Mesenteric fat pad (tissue), 1 donor: ENCODE measurements at regions not wholly inside any gene's neighbourhood (a gene's known extent, or its start where the extent isn't known, plus 50 kb on each side); places are given as distances from the start of the nearest gene placed in this dataset.
"Not testable (repeated sequence)": the region's sequence is repeated elsewhere in the genome, so short reads cannot be mapped to it uniquely, and the experiment has no call there.

Source experiments
- DNase-seq: peaks from one replicate; pipeline ENCODE4 v3.0.0-alpha.2; 2020; ENCODE audit warnings: low spot score
- donor health status: DM: yes; HTN: yes; CAD: no.

GRCh38 chr7:67661-68395, 124.5 kb upstream of the FAM20C start:
- DNase-seq: no peak

- DNase-seq: no peak
These were observed 123.7 kb upstream of the FAM20C start for GRCh38 chr7:68629-69028.

DNA sequence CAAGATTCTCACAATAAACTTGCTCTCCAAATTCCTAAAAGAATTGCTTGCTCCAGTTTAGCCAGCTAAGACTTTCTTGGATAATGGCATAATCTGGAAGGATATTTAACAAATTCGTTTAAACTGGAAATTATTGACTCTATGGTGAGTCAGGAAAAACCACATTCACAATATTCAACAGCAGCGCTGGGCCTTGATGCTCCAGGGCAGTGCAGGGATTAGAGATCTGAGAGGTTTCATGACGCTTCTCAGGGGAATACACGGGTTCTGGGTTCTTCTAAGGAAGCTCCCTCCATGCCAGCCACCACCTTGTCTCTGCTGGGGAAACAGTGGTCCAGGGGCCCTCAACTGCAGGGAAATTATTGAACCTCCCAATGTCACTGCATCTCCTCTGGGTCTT, 123.3 kb upstream of the FAM20C start:
- not testable (repeated sequence) for DNase-seq

- not testable (repeated sequence) for DNase-seq
These were observed 122.8 kb upstream of the FAM20C start for GRCh38 chr7:69499-70123.

- DNase-seq: not testable (repeated sequence)
These were observed 122.2 kb upstream of the FAM20C start for GRCh38 chr7:70207-70606.

GRCh38 chr7:70989-71388, 121.4 kb upstream of the FAM20C start:
- DNase-seq: not testable (repeated sequence)

- DNase-seq: peak; percentile 57
These were observed 119.9 kb upstream of the FAM20C start for GRCh38 chr7:72266-73057.

- DNase-seq: not testable (repeated sequence)
These were observed 119.4 kb upstream of the FAM20C start for GRCh38 chr7:73058-73331.

GRCh38 chr7:74008-74540, 118.3 kb upstream of the FAM20C start:
- DNase-seq: not testable (repeated sequence)

GRCh38 chr7:75511-75910, 116.9 kb upstream of the FAM20C start:
- peak; percentile 51 for DNase-seq

- not testable (repeated sequence) for DNase-seq
These were observed 116.2 kb upstream of the FAM20C start for GRCh38 chr7:76202-76601.

DNA sequence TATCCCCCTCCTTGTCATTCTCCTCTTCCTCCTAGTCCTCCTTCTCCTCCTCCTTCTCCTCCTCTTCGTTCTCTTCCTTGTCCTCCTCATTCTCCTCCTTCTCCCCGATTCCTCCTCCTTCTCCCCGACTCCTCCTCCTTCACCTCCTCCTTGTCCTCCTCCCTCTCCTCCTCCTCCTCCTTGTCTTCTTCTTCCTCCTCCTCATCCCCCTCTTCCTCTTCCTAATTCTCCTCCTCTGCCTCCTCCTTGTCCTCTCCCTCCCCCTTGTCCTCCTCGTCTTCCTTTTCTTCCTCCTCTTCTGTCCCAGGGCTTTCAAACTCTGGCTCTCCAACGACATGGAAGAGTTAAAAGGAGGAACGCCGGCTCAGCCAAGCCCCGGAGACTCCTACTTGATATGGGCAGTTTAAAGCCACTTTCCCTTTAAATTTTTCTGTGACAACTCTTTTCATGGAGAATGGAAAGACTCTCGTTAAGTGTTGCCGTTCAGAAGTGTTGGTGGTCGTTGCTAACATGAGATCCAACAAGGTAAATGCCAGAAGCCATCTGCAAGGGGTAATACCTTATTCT, 115.5 kb upstream of the FAM20C start:
- peak; percentile 82 for DNase-seq

GRCh38 chr7:78862-79261, 113.5 kb upstream of the FAM20C start:
- DNase-seq: peak; percentile 69

DNA sequence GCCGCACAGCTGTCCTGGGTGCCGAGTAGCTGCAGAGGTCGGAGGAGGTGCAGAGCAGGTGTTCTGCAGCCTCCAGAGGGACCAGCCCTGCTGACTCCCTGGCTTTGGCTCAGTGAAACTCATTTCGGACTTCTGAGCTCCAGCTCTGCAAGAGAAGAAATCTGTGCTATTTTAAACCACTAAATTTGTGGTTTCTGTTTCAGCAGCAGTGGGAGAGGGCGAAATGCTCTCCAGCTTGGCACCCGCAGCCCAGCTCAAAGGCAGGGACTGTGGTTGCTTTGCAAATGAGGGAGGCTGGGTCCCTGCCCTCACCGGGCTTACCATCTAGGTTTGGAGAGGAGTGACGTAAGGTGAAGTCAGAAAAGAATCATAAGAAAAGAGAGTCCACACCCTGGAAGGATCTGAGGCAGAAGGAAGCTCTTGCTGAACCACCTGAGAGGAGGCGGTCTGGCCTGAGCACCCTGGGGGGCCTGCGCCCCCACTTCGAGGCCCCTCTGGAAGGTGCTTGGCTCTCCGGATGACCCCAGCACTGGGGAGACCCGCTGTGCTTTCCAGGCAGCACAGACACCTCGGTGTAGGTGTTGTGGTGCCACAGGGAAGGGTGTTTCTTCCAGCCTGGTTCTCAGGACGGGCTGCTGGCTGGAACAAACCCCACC, 112.8 kb upstream of the FAM20C start:
- DNase-seq: peak; percentile 57

DNA sequence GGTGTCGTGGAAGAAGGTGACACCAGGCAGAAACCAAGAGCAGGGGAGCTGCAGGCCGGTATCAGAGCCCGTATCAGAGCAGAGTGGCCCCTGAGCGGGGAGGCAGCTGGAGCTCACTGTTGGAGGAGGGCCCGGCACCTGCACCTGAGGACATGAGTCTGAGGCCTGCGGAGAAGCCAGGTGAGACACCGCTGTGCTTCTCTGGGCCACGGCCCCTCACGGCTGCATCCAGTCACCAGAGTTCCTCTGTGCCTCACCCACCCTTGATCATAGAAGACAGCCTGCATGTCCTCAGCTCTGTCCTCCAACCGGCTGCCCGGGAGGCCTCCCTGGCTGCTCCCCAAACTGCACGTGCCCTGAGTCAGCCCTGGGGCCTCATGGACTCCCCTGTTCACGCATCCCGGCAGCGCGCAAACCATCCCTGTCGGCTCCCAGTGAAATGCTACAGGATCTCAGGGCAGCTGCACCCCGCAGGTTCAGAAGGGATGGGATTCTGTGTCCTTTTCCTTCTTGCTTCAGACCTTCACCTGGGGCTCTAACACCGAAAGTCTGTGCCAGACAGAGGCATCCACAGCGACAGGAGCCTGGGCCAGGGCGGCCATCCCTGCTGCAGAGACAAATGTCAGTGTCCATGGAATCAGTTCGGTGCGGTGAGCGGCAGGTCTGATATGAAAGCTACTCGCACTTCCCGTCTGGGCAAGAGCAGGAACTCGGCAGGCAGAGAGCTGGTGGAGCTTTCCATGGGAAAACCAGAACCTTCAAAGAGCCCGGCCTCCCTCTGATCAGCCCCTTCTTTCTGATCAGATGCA, 111.9 kb upstream of the FAM20C start:
- DNase-seq: peak; percentile 85

DNA sequence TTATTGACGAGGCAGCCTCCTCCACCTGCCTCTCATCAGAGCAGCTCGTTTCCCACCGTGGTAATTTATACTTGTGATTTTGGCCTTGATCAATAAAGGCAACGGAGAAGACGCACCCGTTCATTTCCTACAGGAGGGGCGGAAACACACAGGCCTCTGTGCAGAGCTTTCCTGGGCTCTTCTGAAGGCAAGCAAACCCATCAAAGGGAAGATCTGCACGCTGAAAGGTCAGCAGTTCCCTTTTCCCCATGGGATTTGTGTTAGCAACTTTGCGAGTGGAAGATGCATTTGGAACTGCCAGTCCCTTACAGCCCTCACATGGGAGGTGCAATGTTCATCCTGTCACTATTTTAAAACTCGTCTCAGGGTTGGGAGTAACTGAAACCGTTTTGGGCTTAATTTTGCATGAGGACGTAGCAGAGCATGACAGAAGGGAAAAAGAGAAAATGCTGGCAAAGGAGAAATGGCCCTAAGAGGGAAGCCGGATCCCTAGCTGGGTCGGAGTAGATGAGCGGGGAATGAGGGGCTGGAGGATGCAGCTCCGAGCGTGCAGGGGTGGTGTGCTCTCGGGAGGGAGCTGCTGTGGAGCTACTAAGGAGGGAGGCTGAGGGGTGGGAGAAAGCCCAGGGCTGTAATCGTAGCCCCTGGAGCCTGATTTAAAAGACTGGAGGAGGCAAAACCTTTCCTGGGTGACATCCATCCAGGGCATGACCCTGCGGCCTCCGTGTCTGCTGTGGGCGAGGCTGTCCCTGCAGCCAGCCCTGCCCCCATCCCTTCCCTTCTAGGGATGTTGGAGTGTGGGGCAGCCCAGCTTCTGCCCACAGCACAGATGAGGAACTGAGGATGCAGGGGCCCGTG, 111.1 kb upstream of the FAM20C start:
- peak; percentile 57 for DNase-seq

DNA sequence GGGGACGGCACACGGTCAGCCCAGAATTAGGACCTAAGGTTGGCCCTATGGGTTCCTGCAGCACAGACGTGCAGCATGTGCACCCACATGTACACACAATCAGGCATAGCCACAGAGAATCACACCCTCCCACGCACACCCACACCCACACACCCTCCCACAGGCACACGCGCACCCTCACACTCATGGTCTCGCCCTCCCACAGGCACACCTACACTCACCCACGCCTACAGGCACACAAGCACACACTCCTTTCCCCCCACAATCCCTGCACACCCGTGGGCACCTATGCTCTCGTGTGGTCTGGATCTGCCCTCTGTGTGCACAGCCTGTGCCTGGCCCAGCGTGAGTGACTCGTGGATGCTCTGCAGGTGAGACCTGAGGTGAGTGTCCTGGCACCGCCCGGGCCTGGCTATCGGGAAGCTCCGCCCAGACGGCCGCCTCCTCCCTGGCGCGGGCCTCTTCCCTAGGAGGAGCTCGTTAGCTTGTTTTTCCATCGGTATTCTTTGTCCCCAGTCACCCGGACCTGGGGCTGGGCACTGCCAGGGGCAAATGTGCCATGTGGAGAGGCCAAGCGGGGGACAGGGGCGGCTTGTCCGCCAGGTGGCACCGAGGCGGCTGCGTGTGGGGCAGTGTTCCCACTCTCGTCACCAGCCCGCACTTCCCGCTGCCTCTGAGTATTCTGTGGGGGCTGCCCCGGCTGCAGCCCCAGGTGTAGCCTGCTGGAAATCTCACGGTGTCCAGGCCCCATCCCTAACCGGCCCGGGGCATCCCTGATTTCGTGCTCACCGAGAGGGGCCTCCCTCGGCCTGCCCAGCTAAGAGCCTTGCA, 110.2 kb upstream of the FAM20C start:
- DNase-seq: peak; percentile 81

- peak; percentile 69 for DNase-seq
These were observed 109.6 kb upstream of the FAM20C start for GRCh38 chr7:82757-83155.
